ENCODE measurements at regions not wholly inside any gene's neighbourhood (a gene's known extent, or its start where the extent isn't known, plus 50 kb on each side); places are given as distances from the start of the nearest gene placed in this dataset.

- Histone ChIP-seq H3K27ac (ENCODE audit: low read depth, low read length) (peak overlapping the region; percentile 76), H3K27me3 (ENCODE audit: insufficient read depth, low read length) (no peaks in the 10 kb centered on the region), H3K36me3 (ENCODE audit: insufficient read depth, low read length) (no peaks in the 10 kb centered on the region), H3K4me3 (ENCODE audit: insufficient read depth, low read length) (no peak overlapping the region), H4K20me1 (ENCODE audit: insufficient read depth, low read length) (no peaks in the 10 kb centered on the region), H3K79me2 (ENCODE audit: insufficient read depth, low read length) (no peaks in the 10 kb centered on the region), H2AFZ (ENCODE audit: low read length) (no peak overlapping the region), H3K9me3 (ENCODE audit: low read depth, low read length) (no peaks in the 10 kb centered on the region), H3K4me2 (ENCODE audit: insufficient read depth, low read length) (no peak overlapping the region), H3K4me1 (ENCODE audit: insufficient read depth, low read length) (peaks cover 10% of the 10 kb centered on the region)
- TF ChIP-seq CTCF (IDR thresholded peaks at IDR 0.05; ENCODE audit: extremely low read depth, low read depth, low read length): no peak
- no peak for DNase-seq (ENCODE audit: insufficient read length, low spot score, missing footprints)
Observed at GRCh38 chr2:189260361-189260814, 80.8 kb upstream of the COL5A2 start.

- Histone ChIP-seq H3K9me3 (ENCODE audit: low read depth, low read length) (no peaks in the 10 kb centered on the region), H3K4me2 (ENCODE audit: insufficient read depth, low read length) (peak overlapping the region; percentile 43), H2AFZ (ENCODE audit: low read length) (no peak overlapping the region), H3K27me3 (ENCODE audit: insufficient read depth, low read length) (no peaks in the 10 kb centered on the region), H4K20me1 (ENCODE audit: insufficient read depth, low read length) (no peaks in the 10 kb centered on the region), H3K4me3 (ENCODE audit: insufficient read depth, low read length) (no peak overlapping the region), H3K27ac (ENCODE audit: low read depth, low read length) (peak overlapping the region; percentile 76), H3K4me1 (ENCODE audit: insufficient read depth, low read length) (peaks cover 10% of the 10 kb centered on the region), H3K36me3 (ENCODE audit: insufficient read depth, low read length) (no peaks in the 10 kb centered on the region), H3K79me2 (ENCODE audit: insufficient read depth, low read length) (no peaks in the 10 kb centered on the region)
- DNase-seq (ENCODE audit: insufficient read length, low spot score, missing footprints): peak; percentile 23
- TF ChIP-seq CTCF (IDR thresholded peaks at IDR 0.05; ENCODE audit: extremely low read depth, low read depth, low read length): no peak
Observed at GRCh38 chr2:189261431-189261841, 81.9 kb upstream of the COL5A2 start.

- DNase-seq (ENCODE audit: insufficient read length, low spot score, missing footprints): no peak
- peak overlapping the region; percentile 43 for H3K4me2 ChIP-seq (ENCODE audit: insufficient read depth, low read length)
- H3K4me3 ChIP-seq (ENCODE audit: insufficient read depth, low read length): no peak overlapping the region
- H3K79me2 ChIP-seq (ENCODE audit: insufficient read depth, low read length): no peaks in the 10 kb centered on the region
- H3K4me1 ChIP-seq (ENCODE audit: insufficient read depth, low read length): peaks cover 10% of the 10 kb centered on the region
- no peak overlapping the region for H2AFZ ChIP-seq (ENCODE audit: low read length)
- peak overlapping the region; percentile 76 for H3K27ac ChIP-seq (ENCODE audit: low read depth, low read length)
- H3K9me3 ChIP-seq (ENCODE audit: low read depth, low read length): no peaks in the 10 kb centered on the region
- no peaks in the 10 kb centered on the region for H3K36me3 ChIP-seq (ENCODE audit: insufficient read depth, low read length)
- H3K27me3 ChIP-seq (ENCODE audit: insufficient read depth, low read length): no peaks in the 10 kb centered on the region
- H4K20me1 ChIP-seq (ENCODE audit: insufficient read depth, low read length): no peaks in the 10 kb centered on the region
- no peak for TF ChIP-seq CTCF (IDR thresholded peaks at IDR 0.05; ENCODE audit: extremely low read depth, low read depth, low read length)
Observed at GRCh38 chr2:189261916-189262315, 82.4 kb upstream of the COL5A2 start.

- H3K27me3 ChIP-seq (ENCODE audit: insufficient read depth, low read length): no peaks in the 10 kb centered on the region
- H3K36me3 ChIP-seq (ENCODE audit: insufficient read depth, low read length): no peaks in the 10 kb centered on the region
- H3K4me3 ChIP-seq (ENCODE audit: insufficient read depth, low read length): no peak overlapping the region
- peaks cover 24% of the 10 kb centered on the region for H3K4me1 ChIP-seq (ENCODE audit: insufficient read depth, low read length)
- H3K27ac ChIP-seq (ENCODE audit: low read depth, low read length): no peak overlapping the region
- no peak overlapping the region for H3K4me2 ChIP-seq (ENCODE audit: insufficient read depth, low read length)
- no peaks in the 10 kb centered on the region for H4K20me1 ChIP-seq (ENCODE audit: insufficient read depth, low read length)
- no peak for TF ChIP-seq CTCF (IDR thresholded peaks at IDR 0.05; ENCODE audit: extremely low read depth, low read depth, low read length)
- no peaks in the 10 kb centered on the region for H3K79me2 ChIP-seq (ENCODE audit: insufficient read depth, low read length)
- no peaks in the 10 kb centered on the region for H3K9me3 ChIP-seq (ENCODE audit: low read depth, low read length)
- no peak for DNase-seq (ENCODE audit: insufficient read length, low spot score, missing footprints)
- no peak overlapping the region for H2AFZ ChIP-seq (ENCODE audit: low read length)
Observed at GRCh38 chr2:189265696-189266320, 86.2 kb upstream of the COL5A2 start.
